AG08395 (cell line): ENCODE measurements at regions not wholly inside any gene's neighbourhood (a gene's known extent, or its start where the extent isn't known, plus 50 kb on each side); places are given as distances from the start of the nearest gene placed in this dataset.
A peak's percentile ranks its signal among the peaks of the same experiment; 100 is the strongest.

Experiments
- DNase-seq: peaks from one replicate; pipeline ENCODE4 v3.0.0; 2012; ENCODE audit warnings: mixed read lengths, low spot score

DNA sequence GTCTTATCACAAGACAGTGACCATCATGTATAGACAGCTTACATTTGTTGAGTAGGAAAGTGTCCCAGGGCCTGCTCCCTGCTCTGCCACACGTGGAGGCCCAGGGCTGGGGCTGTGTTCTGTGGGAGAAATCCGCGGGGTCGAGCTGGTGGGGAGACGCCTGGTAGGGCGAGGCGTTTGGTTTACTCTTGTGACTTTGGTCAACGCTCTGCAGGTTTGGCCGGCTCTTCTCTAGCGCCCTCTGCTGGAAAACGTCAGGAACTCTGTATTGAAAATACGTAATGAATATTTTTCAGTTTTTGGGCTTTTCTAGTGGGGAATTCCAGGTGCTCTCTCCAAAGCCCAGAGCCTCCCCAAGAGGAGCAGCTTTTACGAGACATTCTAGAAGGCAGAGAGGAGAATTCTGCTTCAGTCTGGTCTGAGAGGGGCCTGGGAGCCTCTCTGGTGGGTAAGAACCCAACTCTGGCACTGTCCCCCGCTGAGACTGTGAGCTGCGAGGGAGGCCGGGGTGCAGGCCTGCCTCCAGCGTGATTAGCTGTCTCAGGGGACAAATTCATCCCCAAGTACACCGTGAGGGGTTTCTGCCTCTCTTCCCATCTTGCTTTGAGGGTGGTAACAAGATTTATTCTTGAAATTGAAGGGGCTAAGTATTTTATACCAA is 112.6 kb upstream of the RALGAPA2 start:
- DNase-seq = peak; percentile 26

- no peak for DNase-seq
These were observed 111.0 kb upstream of the RALGAPA2 start for GRCh38 chr20:20823476-20823881.

DNA sequence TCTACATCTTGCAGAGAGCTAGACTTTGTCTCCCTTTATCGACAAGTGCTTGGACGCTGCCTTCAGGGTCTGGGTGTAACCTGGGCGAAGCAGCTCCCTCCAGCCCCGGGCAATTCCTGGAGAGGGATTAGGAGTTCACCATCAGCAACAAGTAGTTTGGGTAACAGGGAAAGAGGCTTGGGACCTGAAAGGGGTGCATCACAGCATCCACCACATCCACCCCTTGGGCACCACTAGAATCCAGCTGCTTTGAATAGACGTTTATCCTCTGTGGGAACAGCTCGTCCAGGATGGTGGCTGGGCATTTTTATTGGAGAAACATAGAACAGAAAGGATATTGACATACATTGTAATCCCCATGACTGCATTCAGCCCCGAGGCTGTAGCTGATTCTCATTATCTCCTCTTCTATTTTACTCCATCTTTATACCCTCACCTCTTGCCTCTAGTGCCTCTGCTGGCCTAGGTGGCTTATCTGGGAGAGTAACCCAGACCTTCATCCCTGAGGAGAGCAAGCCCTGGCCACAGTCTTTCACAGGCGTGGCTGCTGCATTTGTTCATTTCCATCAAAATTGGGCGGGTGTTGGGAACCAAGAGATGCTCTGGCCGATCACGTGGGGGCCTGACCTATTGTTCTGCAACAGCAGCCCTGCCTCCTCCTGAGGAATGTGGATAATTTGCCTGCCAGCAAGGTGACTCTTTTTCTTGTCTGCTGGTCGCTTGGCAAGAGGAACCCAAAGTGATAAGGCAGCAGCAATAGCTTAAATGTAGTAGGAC is 109.2 kb upstream of the RALGAPA2 start:
- no peak for DNase-seq

DNA sequence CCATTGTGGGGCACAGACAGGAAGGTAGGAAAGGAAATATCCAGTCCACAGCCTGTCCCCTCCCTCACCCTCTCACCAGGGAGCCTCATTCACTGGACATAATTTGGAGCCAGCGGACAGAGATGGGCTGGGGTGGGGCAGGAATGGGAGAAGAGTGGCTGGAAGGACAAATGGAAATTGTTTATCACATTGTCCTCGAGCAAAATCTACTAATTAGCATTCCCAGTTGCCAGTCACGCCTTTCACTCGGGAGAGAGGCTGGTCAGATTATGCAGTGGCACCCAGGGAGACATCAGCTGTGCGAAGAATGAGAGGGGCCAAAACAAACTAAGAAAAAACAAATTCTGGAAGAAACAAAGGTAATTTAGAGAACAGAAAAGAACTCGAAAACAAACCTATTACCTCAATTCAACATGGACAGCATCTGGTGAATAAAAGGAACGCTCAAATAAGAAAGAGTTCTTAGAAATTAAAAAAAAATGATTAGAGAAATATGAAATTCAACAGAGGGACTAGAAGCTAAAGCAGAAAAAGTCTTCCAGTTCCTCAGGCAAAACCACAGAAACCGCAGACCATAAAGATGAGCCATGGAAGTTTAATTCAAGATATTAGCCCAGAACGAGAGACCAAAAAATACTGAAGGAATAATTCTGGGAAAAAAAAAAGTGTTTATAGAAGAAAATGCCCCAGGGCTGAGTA is 108.5 kb upstream of the RALGAPA2 start:
- no peak for DNase-seq

DNA sequence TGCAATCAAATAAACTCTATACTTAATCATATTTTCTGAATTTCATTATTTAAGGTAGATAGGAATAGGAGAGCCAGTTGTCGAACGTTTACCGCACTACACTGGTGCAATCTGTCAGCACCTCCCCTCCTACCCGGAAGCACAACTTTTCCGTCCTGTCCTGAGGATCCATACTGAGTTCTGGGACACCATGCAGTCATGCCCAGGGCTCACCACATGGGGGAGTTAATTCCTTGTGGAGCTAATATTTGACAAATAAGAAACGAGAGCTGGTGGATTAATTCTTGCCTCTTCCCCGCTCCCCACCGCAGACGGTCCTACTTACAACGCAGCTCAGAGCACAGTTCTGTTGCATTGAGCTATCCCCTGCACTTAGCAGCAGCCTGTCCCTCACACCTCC is 107.7 kb upstream of the RALGAPA2 start:
- DNase-seq = no peak

GRCh38 chr20:20816969-20817755 is 104.7 kb upstream of the RALGAPA2 start:
- no peak for DNase-seq

DNA sequence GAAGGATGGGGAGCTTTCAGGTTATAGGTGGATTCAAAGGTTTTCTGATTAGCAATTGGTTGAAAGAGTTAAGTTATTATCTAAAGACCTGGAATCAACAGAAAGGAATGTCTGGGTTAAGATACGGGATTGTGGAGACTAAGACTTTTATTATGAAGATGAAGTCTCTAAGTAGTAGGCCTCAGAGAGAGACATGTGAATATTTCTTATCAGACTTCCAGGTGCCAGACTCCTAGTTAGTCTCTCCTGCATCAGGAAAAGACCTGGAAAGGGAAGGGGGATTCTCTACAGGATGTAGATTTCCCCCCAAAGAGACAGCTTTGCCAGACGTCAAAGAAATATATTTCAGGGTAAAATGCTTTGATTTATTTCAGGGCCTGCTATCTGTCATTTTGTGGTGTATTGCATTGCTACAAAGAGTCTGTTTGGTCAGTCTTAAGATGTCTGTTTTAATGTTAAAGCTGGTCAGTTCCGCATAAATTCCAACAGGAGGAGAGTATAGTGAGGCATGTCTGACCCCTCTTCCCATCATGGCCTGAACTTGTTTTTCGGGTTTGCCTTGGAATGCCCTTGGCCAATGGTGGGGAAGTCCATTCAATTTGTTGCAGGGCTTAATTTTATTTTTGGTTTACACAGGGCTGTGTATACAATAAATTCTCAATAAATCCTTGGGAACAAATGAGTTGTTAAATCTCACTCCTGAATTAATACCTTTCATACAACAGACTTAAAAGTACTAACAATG is 103.4 kb upstream of the RALGAPA2 start:
- DNase-seq = no peak

DNA sequence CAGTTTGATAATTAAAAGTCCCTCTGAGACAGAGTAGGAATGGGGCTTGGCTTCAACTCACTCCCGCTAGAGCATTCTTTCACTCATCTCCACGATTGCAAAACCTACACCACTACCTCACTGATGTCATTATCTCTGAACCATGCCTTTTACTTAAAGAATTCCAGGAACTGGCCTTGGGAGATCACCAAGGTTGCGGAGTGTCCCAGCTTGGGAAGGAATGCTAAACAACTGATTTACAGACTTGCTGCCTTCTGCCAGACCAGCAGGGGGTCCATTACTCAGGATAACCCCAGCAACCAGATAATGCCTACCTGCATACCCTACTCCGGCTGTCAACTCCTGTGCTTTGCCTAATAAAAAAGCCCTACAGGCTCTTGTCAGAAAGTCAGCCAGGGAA is 102.2 kb upstream of the RALGAPA2 start:
- no peak for DNase-seq

DNA sequence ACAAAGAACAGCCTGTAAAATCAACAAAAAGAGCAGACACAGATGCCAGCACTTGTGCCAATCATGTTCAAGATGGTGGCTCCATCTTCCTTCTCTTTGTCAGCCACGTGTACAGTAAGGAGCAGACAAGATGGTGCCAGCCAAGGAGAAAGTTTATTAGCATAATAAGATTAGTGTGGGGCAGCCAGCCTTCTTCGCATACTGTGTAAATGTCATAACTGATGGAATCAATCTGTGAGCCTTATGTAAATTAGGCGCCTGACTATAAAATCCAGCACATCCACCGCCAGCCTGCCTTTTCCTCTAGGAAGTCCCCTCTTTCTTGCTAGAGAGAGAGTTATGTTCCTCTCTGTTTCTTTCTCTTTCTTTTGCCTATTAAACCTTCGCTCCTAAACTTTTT is 99.7 kb upstream of the RALGAPA2 start:
- no peak for DNase-seq

GRCh38 chr20:20808016-20808415 is 95.6 kb upstream of the RALGAPA2 start:
- no peak for DNase-seq

- DNase-seq = no peak
These were observed 94.0 kb upstream of the RALGAPA2 start for GRCh38 chr20:20806121-20807095.

GRCh38 chr20:20803011-20803410 is 90.6 kb upstream of the RALGAPA2 start:
- DNase-seq = no peak

GRCh38 chr20:20802328-20802727 is 89.9 kb upstream of the RALGAPA2 start:
- no peak for DNase-seq

DNA sequence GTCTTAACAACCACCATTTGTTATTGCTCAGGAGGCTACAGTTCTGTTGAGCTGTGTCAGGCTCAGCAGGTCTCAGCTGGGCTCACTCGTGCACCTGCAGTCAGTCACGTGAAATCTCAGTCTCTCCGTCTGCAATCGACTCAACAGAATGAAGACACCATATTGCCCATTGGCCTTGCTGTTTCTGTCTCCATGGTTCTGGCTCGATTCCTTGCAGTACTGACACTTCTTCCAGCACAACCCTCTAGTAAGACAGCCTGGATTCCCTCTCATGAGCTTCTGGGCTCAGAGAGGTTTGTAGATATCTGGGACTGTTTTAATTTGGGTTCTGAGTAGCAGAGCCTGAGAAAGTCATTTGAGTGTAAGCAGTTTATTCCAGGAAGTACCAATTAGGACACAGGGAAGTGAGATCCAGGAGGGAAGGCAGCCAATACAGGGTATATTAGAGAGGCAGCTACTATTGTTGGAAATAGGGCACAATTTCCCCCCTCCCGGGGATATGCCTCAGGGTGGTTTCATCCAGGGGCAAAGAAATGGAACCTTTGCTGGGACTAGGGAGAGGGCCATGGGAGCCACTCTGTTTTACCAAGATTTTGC is 87.4 kb upstream of the RALGAPA2 start:
- no peak for DNase-seq

- no peak for DNase-seq
These were observed 85.3 kb upstream of the RALGAPA2 start for GRCh38 chr20:20797521-20798310.

DNA sequence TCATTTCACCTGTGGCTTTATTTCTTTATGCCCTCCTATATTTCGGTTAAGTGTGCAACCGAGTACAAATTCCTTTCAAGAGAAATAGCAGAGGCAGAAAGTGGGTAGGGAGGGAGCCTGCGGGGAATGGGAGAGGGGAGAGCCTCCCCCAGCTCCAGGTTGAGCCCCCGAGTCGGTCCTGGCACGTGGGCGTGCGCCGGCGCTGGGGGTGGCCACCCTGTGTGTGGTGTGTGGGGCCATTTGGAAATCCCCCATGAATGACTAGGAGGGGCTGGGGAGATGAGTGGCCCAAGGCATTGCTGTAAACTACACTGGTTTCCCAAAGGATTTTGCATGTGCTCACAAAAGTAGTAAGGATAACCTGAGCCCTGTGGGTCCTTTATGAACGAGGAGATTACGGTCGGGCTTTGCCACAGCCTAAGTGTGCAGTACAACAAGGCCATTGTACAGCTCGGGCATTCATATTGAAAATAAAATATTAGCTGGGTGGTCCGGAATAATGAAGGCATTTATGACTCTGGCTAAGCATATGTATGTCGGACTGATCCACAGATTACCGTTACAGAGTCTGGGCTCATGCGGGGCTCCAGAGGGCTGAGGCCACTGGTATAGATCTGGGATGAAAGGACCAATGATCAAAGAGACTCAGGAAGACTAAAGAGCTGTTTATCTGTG is 84.5 kb upstream of the RALGAPA2 start:
- no peak for DNase-seq

- no peak for DNase-seq
These were observed 83.3 kb upstream of the RALGAPA2 start for GRCh38 chr20:20795721-20796120.

DNA sequence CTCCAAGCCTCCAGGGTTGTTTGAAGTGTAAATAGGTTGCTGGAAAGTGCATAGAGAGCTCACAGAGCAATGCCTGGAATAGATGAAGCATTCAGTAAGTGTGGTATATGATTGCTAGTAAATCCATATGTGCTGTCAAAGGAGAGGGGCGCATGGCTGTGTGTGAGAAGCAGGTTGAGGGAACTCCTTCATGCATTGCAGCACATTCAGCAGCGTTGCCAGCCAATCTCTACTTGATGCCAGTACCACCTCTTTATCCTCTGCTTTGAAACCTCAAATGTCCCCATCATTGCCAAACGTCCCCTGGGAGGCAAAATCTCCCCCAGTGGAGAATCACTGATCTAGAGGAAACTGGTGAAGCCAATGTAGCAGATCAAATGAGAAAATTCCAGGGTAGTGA is 82.7 kb upstream of the RALGAPA2 start:
- DNase-seq = no peak

DNA sequence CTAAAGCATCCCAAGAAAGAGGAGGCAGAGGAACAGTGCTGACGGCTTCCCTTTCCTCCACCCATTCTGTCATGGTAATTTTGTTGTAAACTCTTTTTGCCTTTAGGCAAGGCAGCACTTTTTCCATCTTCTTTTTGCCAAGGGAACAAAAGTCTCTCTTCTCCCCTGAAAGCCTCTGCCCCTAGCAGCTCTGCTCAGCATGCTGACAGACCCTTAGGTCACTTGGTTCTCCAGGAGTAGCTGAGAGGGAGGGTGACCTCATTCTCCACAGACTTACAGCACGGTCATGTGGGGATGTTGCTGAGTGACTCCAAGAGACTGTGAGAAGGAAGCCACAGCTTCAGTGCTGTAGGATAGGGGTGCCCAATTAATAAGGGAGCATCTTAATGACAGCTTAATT is 81.1 kb upstream of the RALGAPA2 start:
- no peak for DNase-seq
